Left ventricle myocardium inferior (tissue), 1 donor: ENCODE measurements at regions not wholly inside any gene's neighbourhood (a gene's known extent, or its start where the extent isn't known, plus 50 kb on each side); places are given as distances from the start of the nearest gene placed in this dataset.
A peak's percentile ranks its signal among the peaks of the same experiment; 100 is the strongest.

Experiments used
- DNase-seq: peaks from one replicate; pipeline ENCODE4 v3.0.0-alpha.2; 2020
- H3K27ac ChIP-seq: fragments of 200-600 bp; replicated peaks from 2 replicates; pipeline ENCODE4 v1.8.0; 2021
- H3K27me3 ChIP-seq: fragments of 200-600 bp; 2 replicates; pipeline ENCODE4 v1.8.0; 2021; ENCODE audit warnings: low read depth
- H3K36me3 ChIP-seq: fragments of 200-600 bp; 2 replicates; pipeline ENCODE4 v1.8.0; 2021
- H3K4me1 ChIP-seq: fragments of 200-600 bp; 2 replicates; pipeline ENCODE4 v1.8.0; 2021
- H3K4me3 ChIP-seq: fragments of 200-600 bp; 2 replicates; pipeline ENCODE4 v1.8.0; 2021; ENCODE audit warnings: mild to moderate bottlenecking, moderate library complexity
- H3K9me3 ChIP-seq: fragments of 200-600 bp; replicated peaks from 2 replicates; pipeline ENCODE4 v1.8.0; 2021
- intact Hi-C: fragments of 100-400 bp; cut with micrococcal nuclease; formaldehyde crosslinking; loops from one replicate; pipeline ENCODE4 v1.11.0; 2022
- TF ChIP-seq, protein P1 (sequence below): fragments of 200-600 bp; IDR thresholded peaks from 2 replicates; pipeline ENCODE4 v1.8.0; 2021; ENCODE audit warnings: antibody characterized with exemption, mild to moderate bottlenecking, borderline replicate concordance
- donor health status: DM: no; HTN: yes; CAD: no; lungs with severe emphysema.

GRCh38 chr6:133837801-133838349 lies 51.0 kb upstream of the TCF21 start:
- TF ChIP-seq, protein P1, sequence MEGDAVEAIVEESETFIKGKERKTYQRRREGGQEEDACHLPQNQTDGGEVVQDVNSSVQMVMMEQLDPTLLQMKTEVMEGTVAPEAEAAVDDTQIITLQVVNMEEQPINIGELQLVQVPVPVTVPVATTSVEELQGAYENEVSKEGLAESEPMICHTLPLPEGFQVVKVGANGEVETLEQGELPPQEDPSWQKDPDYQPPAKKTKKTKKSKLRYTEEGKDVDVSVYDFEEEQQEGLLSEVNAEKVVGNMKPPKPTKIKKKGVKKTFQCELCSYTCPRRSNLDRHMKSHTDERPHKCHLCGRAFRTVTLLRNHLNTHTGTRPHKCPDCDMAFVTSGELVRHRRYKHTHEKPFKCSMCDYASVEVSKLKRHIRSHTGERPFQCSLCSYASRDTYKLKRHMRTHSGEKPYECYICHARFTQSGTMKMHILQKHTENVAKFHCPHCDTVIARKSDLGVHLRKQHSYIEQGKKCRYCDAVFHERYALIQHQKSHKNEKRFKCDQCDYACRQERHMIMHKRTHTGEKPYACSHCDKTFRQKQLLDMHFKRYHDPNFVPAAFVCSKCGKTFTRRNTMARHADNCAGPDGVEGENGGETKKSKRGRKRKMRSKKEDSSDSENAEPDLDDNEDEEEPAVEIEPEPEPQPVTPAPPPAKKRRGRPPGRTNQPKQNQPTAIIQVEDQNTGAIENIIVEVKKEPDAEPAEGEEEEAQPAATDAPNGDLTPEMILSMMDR, result peak; percentile 64
- peak overlapping the region; percentile 57 for H3K4me3 ChIP-seq
- peak; percentile 24 for DNase-seq
- no peaks in the 10 kb centered on the region for H3K36me3 ChIP-seq
- no peaks in the 10 kb centered on the region for H3K9me3 ChIP-seq
- intact Hi-C loops, result loop anchor here (5.0 kb wide), 1 partner anchor 271 kb away; no protein-coding TSS in a partner anchor
- peaks cover 5% of the 10 kb centered on the region for H3K4me1 ChIP-seq
- H3K27ac ChIP-seq, result no peak overlapping the region
- H3K27me3 ChIP-seq, result peaks cover 36% of the 10 kb centered on the region
